ENCODE measurements at regions not wholly inside any gene's neighbourhood (a gene's known extent, or its start where the extent isn't known, plus 50 kb on each side); places are given as distances from the start of the nearest gene placed in this dataset.

DNA sequence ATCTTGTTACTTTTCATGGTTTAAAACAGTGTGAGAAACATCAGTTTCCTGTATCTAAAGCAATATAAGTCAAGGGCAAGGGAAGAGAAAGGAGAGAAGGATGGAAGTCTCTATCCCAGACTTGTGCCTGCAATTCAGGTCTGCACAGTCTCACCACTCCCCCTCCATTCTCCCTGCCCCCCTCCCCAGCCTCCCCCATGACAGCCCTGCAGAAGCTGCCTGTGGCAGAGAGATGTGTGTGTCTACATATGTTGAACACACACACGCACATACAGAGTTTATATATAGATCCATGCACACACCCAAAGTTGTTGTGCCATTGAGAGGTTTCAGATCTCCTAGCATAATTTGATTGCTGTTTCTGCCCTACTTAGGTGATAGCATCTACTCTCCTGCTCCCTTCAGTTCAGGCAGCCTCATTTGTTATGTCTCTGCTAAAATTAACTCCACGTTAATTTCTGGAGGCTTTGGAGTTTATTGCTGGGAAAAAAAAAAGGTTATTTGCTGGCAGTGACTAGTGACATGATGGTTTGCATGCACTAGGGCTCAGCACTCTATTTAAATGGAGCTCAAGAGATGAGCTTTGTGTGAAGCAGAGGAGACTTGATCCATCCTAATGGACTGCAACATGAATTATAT is 124.9 kb upstream of the SMYD2 start:
- TF ChIP-seq CTCF (optimal IDR thresholded peaks at IDR 0.05 in 1 of 3, IDR thresholded peaks at IDR 0.05 in 1 of 3, conservative IDR thresholded peaks at IDR 0.05 in 1 of 3; ENCODE audit: extremely low read depth in 1 of 3, insufficient read depth in 2 of 3, low read length in 3 of 3) = no peak
- TF ChIP-seq EZH2 (IDR thresholded peaks at IDR 0.05; ENCODE audit: low read length) = no peak

Measured in keratinocyte (primary cell).